Activated CD8-positive, alpha-beta memory T cell treated with anti-CD3 and anti-CD28 coated beads for 36 hours (primary cell): ENCODE measurements at regions not wholly inside any gene's neighbourhood (a gene's known extent, or its start where the extent isn't known, plus 50 kb on each side); places are given as distances from the start of the nearest gene placed in this dataset.

Experiments used
- CTCF ChIA-PET: fragments of 350-600 bp; sonication (Branson Sonifier 250); formaldehyde crosslinking; loops from one replicate; lab custom pipeline; 2021; ENCODE audit warnings: antibody characterized with exemption; lab: Charles Lee
- POLR2A ChIA-PET: fragments of 350-600 bp; sonication (Branson Sonifier 250); formaldehyde crosslinking; loops from one replicate; lab custom pipeline; 2021; ENCODE audit warnings: antibody characterized with exemption; lab: Charles Lee

DNA sequence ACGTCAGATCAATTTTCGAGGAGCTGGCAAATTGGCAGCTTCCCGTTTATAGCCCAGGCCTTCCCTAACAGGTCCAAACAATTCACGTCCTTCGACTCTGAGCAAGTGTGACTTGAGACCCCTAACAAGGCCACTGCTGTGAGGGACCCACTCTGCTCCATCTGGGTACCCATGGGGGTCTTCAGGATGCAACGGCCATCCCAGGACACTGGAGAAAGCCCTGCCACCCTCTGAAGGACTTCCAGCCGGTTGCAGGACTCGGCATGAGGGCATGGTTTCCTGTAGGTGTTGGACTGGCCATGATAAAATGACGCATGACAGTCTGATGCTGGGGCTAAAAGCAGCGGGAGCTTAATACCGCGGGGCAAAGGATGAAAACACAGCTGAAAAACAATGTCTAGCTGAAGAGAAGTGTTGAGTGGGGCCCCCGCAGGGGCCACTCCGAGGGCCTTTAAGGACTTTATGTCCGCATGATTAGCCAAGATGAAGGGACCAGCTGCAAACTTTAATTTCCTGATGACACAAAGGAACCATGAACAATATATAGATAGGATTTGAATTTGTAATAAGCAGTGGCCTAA, 113.3 kb upstream of the ZNF521 start:
- ChIA-PET CTCF (no interaction called here), POLR2A (no interaction called here)

DNA sequence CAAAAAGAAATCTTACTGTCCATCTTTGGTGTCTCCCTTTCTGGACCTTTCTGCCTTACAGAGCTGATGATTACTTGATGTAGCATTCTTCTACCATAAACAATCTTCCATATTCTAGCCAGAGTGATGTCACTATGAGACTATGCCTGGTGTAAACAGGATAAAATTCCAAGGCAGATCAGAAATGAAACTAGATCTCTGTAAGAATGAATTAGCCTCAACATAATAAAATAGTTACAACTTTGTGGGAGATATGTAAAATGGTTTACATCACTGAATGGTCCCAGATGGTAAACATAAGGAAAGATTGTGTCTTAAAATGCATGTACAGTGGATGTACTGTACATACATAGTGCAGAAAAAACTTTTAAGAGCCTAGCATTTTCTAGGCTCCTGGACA, 112.3 kb upstream of the ZNF521 start:
- POLR2A ChIA-PET: no interaction called here
- CTCF ChIA-PET: no interaction called here

DNA sequence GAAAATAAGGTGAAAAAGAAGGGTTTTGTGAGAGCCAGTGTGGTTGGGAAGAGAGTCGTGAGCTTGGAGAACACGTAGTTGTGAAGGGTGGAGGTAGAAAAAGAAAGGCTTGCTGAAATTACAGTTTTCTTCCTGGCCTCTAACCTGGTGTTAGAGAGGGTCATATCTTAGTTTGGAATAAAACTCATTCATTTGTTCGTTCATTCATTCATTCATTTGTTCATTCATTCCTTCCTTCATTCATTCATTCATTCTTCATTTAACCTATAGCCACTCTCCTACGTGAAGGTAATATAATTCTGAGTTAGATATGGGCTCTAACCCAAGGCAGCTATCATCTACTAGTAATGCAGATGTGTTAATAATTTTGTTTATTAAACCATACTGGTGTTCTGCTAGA, 111.8 kb upstream of the ZNF521 start:
- POLR2A ChIA-PET: no interaction called here
- CTCF ChIA-PET: no interaction called here

DNA sequence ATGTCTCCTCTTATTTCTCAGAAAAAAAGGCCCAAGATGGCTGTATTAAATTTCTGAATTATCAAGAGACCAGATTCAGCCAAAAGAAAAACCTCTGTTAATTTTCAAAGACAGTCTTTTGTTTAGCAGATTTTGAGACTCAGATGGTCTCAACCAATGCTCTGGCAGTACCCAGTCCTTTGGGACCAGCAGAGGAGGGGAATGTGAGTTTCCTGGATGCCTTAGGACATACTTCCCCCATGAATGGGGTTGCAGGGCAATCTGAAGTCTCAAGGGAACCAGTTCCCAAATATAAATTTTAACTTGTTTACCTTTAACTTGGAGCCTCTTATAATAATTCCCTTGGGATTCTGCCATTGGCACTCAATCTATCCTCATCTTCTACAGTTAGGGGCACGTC, 107.8 kb upstream of the ZNF521 start:
- ChIA-PET POLR2A (no interaction called here), CTCF (no interaction called here)

DNA sequence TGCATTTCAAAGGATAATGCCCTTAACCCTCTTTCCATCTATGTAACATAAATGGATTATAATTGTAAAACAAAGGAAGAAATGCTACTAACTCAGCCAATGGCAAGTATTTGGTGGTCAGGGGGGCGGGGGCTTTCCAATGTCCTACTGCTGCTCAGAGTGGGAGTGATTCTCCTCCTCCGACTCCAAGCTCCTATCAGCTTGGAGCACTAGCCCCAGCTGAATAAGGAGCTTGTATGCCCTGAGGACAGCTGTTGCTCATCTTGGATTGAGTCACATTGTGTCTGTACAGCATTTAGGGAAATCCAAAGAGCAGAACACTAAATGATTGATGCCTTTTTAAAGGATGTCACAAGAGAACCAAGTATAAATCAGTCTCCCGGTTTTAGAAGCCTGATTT, 105.6 kb upstream of the ZNF521 start:
- ChIA-PET POLR2A (no interaction called here), CTCF (no interaction called here)

DNA sequence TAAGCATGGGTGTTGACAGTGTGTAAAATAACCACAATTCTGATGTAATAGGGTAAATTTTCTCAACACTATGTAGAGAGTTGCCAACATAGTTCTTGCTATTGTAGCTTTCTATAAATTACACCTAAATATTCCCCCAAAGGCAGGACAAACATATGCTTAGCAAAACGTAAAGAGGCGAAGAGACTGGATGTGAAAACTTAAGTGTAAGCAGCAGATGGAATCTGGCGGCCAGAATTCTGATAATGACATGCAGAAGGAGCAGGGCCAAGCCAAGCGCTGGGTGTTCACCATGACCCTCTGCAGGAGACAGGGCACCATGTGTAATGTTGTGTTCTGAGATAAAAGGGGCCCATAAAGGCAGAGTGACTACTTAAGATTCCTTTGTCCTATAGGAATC, 105.2 kb upstream of the ZNF521 start:
- CTCF ChIA-PET: no interaction called here
- POLR2A ChIA-PET: no interaction called here

DNA sequence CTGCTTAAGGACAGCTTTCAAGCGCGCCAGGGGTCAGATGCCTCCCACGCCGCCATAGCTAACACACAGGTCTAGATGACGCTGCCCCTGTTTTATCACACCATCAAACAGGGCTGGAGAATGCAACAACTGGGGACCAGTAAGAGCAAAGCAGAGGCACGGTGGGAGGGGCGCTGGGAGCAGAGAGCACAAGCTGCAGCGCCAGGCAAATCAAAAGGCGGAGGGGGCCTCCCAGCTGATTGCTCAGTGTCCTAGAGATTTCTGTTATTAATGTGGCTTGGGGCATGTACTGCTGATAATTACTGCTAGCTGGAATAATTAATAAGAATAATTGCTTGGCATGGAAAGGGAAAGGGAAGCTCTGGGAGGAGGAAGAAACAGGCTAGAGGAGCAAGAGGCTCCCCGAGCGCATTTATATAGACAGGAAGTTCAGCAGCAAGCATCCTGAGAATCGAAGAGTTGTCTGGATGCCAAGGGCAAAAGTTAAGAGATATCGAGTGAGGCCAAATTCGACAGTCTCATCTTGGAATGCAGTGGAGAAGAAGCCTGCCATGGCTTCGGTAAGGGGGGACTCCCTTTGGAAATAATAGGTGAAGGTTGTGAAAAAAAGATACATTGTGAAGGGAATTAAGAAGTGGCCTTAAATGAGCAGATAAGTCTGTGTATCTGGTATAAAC, 104.5 kb upstream of the ZNF521 start:
- ChIA-PET CTCF (no interaction called here), POLR2A (no interaction called here)

DNA sequence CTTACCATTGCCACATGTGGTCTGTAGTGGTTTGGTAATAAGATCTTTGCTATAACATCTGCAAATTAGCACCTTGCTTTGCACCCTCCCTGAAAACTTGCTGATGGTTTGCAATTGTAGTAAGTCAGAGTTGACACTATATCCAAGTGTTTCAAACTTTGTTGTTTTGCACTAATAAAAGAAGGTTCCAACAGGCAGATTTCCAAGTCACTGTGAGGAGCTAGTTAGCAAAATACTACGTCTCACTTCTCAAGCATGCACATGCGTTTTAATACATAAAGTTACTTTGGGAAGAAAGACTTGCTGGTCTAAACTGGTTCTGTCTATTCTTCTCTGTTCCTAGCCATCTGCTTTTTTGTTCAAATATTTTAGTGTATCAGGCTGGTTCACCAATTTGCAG, 103.7 kb upstream of the ZNF521 start:
- POLR2A ChIA-PET: no interaction called here
- CTCF ChIA-PET: no interaction called here

DNA sequence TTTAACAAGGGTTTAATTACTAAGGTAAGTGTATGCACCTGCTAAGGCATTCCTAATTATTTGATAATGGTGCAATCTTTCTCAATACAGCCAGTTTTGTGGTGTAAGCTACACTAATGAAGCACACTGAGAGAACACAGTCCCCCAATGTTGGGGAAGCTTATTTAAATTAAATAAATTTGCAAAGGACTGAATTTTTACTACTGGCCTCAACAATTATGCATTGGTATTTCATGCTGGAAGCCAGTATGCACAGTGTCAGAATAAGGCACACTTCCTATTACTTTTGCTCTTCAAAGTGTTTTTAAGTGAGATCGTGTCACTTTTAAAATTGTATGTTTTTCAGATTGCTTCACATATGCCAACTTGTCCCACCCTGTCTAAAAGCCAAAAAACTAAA, 103.2 kb upstream of the ZNF521 start:
- ChIA-PET POLR2A (no interaction called here), CTCF (no interaction called here)

DNA sequence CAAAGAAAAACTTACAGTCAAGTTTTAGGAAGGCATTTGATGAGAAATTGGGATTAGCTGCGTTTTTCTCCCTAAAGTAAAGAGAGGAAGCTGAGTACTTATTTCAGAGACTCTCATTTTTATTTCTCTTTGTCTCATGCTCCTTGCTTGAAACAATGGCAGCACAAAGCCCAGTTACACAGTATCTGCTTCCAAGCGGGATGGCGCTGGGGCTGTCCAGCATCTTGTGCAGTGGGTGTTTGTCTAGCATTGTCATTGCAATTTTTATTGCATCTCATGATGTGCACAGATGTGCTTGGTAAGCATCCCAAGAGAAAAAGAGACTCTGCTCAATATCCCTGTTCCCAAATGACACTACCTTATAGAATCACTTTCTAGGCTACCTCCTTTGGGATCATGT, 102.8 kb upstream of the ZNF521 start:
- POLR2A ChIA-PET: no interaction called here
- CTCF ChIA-PET: no interaction called here

DNA sequence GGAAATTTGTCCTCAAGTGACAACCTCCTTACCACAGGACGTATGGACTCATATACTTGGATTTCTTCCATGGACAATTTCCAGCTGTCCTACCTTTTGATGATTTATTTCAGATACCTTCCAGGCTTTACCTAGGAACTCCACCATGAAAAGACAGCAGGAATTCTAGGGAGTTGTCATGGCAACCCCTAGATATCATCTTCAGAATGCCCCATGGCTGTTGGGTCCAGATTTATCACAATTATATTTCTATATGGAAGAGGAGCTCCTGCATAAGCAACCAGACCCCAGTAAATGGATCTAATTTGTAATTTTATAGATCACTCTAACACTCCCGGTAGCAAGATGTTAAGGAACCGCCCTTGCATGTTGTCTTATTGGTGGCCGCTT, 102.3 kb upstream of the ZNF521 start:
- POLR2A ChIA-PET: no interaction called here

DNA sequence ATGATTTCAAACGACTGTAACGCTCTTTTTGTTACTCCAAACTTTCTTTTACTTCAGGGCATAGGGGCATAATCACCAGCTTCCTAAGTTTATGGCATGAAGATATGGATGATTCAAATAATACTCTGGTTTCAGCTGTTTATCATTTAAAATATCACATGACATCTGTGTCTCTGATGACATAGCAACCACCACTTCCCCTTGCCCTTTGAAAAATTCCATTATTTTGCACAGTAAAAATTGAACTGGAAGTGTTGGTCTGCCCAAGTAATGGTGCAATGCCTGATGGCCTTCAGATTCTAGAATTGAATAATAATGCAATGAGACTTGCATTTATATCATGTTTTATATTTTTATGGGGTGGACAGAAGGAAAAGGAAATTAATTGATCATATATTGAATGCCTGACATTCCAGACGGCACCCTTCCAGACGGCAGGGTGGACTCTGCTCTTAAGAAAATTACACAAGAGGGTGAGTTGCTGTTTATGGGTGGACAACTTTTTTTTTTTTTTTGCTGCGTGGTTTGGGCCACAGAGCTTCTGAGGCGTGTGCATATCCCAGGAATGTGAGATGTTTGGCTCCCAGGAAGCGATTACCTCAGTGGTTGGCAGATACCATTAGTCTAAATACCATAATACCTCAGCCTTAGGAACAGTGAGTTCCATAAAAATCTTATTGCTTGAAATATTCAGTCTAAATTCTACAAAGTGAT, 101.7 kb upstream of the ZNF521 start:
- ChIA-PET POLR2A (no interaction called here), CTCF (no interaction called here)

More for the DNA sequence above, 102.3 kb upstream of the ZNF521 start:
- CTCF ChIA-PET: no interaction called here

DNA sequence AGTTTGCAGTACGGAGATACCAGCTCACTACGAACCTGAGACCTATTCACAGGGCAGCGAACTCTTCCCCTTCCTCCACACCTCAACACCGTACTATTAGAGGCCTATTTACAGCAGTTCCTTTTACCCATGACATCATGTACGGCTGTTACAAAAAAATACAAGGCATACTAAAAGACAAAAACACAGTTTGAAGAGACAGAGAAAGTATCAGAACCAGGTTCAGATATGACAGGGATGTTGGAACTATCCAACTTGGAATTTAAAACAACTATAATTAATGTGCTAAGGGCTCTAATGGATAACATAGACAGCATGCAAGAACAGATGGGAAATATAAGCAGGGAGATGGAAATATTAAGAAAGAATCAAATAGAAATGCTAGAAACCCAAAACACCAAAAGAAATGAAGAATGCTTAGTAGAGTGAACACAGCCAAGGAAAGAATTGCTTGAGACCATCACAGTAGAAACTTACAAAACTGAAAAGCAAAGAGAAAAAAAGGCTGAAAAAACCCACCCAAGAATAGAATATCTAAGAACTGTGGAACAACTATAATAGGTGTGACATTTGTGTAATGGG, 99.2 kb upstream of the ZNF521 start:
- POLR2A ChIA-PET: no interaction called here
- CTCF ChIA-PET: no interaction called here

DNA sequence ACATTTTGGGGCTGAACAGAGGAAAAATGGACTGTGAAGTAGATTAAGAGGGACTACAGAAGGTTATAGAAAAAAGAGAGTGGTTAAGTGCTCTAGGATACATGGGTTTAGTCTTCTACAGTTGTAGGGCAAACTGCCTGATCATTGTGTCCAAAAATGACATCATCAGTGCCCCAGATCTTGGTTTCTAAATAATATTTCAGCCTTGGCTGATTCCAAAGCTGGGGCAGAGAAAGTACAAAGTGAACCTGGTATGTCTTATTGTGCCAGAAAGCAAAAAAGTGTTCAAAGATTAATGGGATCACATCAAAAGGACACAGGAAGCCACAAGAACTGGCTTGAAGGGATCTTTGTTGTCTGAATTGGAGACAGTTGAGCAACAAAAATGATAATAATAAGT, 97.1 kb upstream of the ZNF521 start:
- POLR2A ChIA-PET: no interaction called here
- CTCF ChIA-PET: no interaction called here

DNA sequence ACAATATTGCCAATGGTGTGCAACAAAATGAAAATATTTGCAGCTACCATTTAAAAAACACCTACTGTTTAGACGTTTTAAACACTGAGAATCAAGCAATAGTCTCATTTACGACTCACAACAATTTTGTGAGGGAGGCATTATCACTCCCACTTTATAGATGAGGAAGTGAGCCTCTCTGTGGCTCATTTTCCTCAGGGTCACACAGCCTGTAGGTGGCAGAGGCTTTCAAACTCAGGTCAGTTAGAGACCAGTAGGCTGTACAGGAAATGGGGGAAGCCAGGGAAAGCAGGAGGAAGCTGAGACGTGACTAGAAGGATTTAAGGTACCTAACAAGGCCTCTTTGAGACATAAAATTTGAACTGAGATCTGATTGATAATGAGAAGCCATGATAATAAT, 95.0 kb upstream of the ZNF521 start:
- ChIA-PET POLR2A (no interaction called here), CTCF (no interaction called here)

DNA sequence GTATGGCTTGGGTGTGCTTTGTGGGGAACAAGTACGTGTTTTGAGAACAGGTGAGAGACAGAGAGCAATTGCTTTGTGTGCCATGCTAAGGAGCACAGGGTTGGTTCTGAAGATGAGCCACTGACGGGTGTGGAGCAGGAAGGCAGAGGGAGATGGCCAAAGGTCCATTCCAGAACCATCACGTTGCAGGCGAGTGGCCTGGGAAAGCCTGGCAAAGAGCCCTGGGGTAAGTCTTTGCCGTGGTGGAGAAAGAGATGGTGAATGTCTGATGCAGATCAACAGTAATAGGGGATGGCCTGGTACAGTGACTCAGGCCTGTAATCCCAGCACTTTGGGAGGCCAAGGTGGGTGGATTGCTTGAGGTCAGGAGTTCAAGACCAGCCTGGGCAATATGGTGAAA, 93.5 kb upstream of the ZNF521 start:
- ChIA-PET CTCF (interaction anchor here (0.6 kb wide), 1 partner anchor 1034 kb away, joined by 3 read pairs; no protein-coding TSS in a partner anchor), POLR2A (no interaction called here)

DNA sequence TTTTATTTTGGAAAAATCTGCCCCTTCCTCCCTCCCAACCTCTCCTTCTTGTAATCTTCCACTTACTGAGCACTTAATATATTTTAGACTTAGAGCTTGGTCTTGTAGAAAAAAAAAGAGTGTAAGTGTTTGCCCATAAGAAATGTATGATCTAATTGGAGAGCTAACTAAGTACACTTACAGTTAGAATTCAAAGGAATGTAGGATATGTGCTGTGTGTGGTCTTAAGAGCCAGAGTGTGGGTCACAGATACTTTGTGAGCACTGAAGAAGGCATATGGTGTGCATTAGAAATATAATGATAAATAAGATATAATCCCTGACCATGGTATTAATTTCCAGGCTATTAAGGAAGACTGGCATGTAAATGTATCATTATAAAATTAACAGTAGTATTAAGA, 91.8 kb upstream of the ZNF521 start:
- CTCF ChIA-PET: no interaction called here
- POLR2A ChIA-PET: no interaction called here

DNA sequence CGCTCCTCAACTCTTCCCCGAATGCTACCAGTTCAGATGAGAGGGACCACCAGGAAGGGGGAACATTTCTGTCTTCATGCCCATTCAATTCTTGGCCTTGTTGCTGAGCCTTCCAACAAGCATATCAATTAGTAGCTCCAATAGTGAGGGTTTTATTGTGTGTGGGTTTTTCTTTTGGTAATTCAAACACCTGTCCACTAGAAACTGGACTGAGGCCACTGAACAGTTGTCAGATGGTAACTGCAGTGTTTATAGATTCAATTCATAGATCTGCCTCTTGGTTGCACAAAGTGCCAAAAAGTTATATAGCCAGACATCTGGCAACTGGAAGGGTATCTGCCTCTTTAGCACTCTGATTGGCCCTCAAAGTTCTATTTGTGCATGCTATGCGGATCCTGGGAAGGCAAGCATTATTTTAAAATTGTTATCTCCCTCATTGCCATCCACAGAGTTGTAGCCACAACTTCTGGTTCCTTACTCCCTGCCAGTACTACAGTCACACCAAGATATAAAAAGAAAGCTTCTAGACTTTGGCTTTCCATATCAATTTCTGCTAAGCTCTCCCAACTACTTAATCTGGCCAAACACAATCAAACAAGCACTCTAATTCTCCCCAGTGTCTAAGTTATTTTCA, 83.3 kb upstream of the ZNF521 start:
- POLR2A ChIA-PET: no interaction called here
- CTCF ChIA-PET: no interaction called here

DNA sequence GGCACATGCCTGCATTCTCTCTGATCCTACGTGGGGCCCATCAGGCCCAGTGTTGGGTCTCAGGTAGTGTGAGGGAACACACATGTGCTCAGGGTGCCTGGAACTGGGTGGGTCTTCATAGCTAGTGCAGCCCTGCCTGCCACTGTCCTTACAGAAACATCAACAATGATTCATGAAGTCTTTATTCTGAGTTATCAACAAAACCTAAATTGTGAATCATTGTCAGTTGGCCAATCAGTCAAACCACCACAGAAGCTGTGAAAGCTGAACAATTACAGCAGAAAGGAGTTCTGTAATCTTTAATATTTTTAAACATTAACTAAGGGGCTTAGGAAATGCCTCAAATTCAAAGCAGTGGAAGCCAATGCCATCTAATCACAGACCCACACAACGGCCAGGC, 82.8 kb upstream of the ZNF521 start:
- ChIA-PET POLR2A (no interaction called here), CTCF (no interaction called here)

DNA sequence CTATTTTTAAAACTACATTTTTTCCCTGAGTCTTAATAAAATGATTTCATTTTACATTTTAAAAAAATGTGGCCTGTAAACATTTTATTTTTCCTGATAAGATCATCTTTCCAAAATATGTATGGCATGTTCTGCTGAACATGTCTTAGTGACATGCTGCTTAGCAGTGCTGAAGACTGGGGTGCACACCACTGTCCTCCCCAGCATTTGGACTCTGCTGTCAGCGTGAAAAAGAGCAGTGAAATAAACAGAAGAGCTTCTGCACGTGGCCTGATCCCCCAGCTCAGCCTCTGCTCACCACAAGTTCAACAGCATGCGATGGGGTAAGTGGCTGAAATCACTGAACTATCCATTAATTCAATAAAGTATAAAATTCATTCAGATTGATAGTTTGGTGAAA, 81.6 kb upstream of the ZNF521 start:
- POLR2A ChIA-PET: no interaction called here
- CTCF ChIA-PET: no interaction called here
